ENCODE measurements at regions not wholly inside any gene's neighbourhood (a gene's known extent, or its start where the extent isn't known, plus 50 kb on each side); places are given as distances from the start of the nearest gene placed in this dataset.

GRCh38 chr10:6763423-6763822, 183.3 kb upstream of the PRKCQ start:
- TF ChIP-seq CTCF (IDR thresholded peaks at IDR 0.05; ENCODE audit: poor library complexity): no peak
- TF ChIP-seq EZH2phosphoT487 (IDR thresholded peaks at IDR 0.05; ENCODE audit: low read depth, severe bottlenecking, unreplicated experiment): no peak
- TF ChIP-seq EZH2 (IDR thresholded peaks at IDR 0.05; ENCODE audit: borderline replicate concordance): no peak
